Activated CD4-positive, alpha-beta T cell treated with anti-CD3 and anti-CD28 coated beads for 36 hours (primary cell): ENCODE measurements at regions not wholly inside any gene's neighbourhood (a gene's known extent, or its start where the extent isn't known, plus 50 kb on each side); places are given as distances from the start of the nearest gene placed in this dataset.

ENCODE experiments used
- ATAC-seq: fragments of 200-7000 bp; cut with Tn5 transposase; one replicate; pipeline ENCODE4 v1.10.0; 2021; ENCODE audit warnings: mild to moderate bottlenecking, moderate library complexity
- CTCF ChIA-PET: fragments of 350-600 bp; sonication (Branson Sonifier 250); formaldehyde crosslinking; loops from one replicate; lab custom pipeline; 2021; ENCODE audit warnings: antibody characterized with exemption; lab: Charles Lee
- POLR2A ChIA-PET: fragments of 350-600 bp; sonication (Branson Sonifier 250); formaldehyde crosslinking; loops from one replicate; lab custom pipeline; 2021; ENCODE audit warnings: antibody characterized with exemption, inconsistent platforms; lab: Charles Lee
- DNase-seq: peaks from one replicate; pipeline ENCODE4 v3.0.0-alpha.2; 2020
- H3K27ac Mint-ChIP-seq: one replicate; pipeline ENCODE4 v1.8.0; 2021; ENCODE audit warnings: mixed read lengths
- H3K27me3 Mint-ChIP-seq: one replicate; pipeline ENCODE4 v1.8.0; 2021; ENCODE audit warnings: mixed read lengths
- H3K36me3 Mint-ChIP-seq: one replicate; pipeline ENCODE4 v1.8.0; 2021; ENCODE audit warnings: low read depth, mixed read lengths
- H3K4me1 Mint-ChIP-seq: one replicate; pipeline ENCODE4 v1.8.0; 2021; ENCODE audit warnings: mixed read lengths
- H3K4me3 Mint-ChIP-seq: one replicate; pipeline ENCODE4 v1.8.0; 2021; ENCODE audit warnings: mild to moderate bottlenecking, moderate library complexity, mixed read lengths
- H3K9me3 Mint-ChIP-seq: one replicate; pipeline ENCODE4 v1.8.0; 2021; ENCODE audit warnings: low read depth, mixed read lengths
- intact Hi-C, 2 experiments: fragments of 100-400 bp; cut with DNase I in 1 of 2; cut with micrococcal nuclease in 1 of 2; formaldehyde crosslinking; loops; one replicate each; pipeline versions ENCODE4 v1.14.2 to v1.15.1; 2022 to 2024; cut with DNase I, micrococcal nuclease

- Mint-ChIP-seq H3K4me1 (peaks cover 28% of the 10 kb centered on the region), H3K27me3 (peaks cover 12% of the 10 kb centered on the region), H3K9me3 (no peaks in the 10 kb centered on the region), H3K27ac (peak overlapping the region; percentile 94), H3K36me3 (no peaks in the 10 kb centered on the region), H3K4me3 (peak overlapping the region; percentile 8)
- intact Hi-C loops: loop anchor here (1.0 to 10.0 kb wide), 9 partner anchors 213 to 1267 kb away; partner anchors contain the start of genes PLEKHG1 (in 1 of the 2) and PPIL4 (in 1 of the 2)
- DNase-seq (peak; percentile 29), ATAC-seq (peak; percentile 70)
- ChIA-PET POLR2A (interaction anchor here (1.5 to 1.9 kb wide), 3 partner anchors 215 to 396 kb away, joined by 5 to 6 read pairs (median 6); partner anchors contain the start of gene PLEKHG1), CTCF (interaction anchor here (0.7 to 5.7 kb wide), 7 partner anchors 19 to 733 kb away, joined by 3 to 98 read pairs (median 4); no protein-coding TSS in a partner anchor)
Measured at GRCh38 chr6:150813993-150814359, 51.5 kb upstream of the MTHFD1L start.
